SW480 (cell line): ENCODE measurements at regions not wholly inside any gene's neighbourhood (a gene's known extent, or its start where the extent isn't known, plus 50 kb on each side); places are given as distances from the start of the nearest gene placed in this dataset.

Source experiments
- DNase-seq: peaks from one replicate; pipeline ENCODE4 v3.0.0-alpha.2; 2016; ENCODE audit warnings: low spot score

GRCh38 chr4:101593666-101594065 lies 196.9 kb upstream of the BANK1 start:
- no peak for DNase-seq

GRCh38 chr4:101584306-101584705 lies 206.2 kb upstream of the BANK1 start:
- no peak for DNase-seq

GRCh38 chr4:101563126-101563525 lies 215.8 kb upstream of the PPP3CA start:
- DNase-seq, result no peak

- DNase-seq, result no peak
Measured at GRCh38 chr4:101556842-101557241, 209.5 kb upstream of the PPP3CA start.

GRCh38 chr4:101555341-101555880 lies 208.1 kb upstream of the PPP3CA start:
- DNase-seq, result no peak

- DNase-seq, result no peak
Measured at GRCh38 chr4:101540336-101540735, 193.0 kb upstream of the PPP3CA start.

GRCh38 chr4:101528526-101528925 lies 181.2 kb upstream of the PPP3CA start:
- no peak for DNase-seq

GRCh38 chr4:101527188-101527587 lies 179.9 kb upstream of the PPP3CA start:
- DNase-seq, result no peak

GRCh38 chr4:101515566-101515965 lies 168.2 kb upstream of the PPP3CA start:
- no peak for DNase-seq

- no peak for DNase-seq
Measured at GRCh38 chr4:101515099-101515498, 167.8 kb upstream of the PPP3CA start.

GRCh38 chr4:101512416-101512815 lies 165.1 kb upstream of the PPP3CA start:
- no peak for DNase-seq

GRCh38 chr4:101501421-101501820 lies 154.1 kb upstream of the PPP3CA start:
- DNase-seq, result no peak

GRCh38 chr4:101500742-101501141 lies 153.4 kb upstream of the PPP3CA start:
- no peak for DNase-seq

- no peak for DNase-seq
Measured at GRCh38 chr4:101475246-101475645, 127.9 kb upstream of the PPP3CA start.

- no peak for DNase-seq
Measured at GRCh38 chr4:101471201-101471600, 123.9 kb upstream of the PPP3CA start.

- DNase-seq, result no peak
Measured at GRCh38 chr4:101464596-101464995, 117.3 kb upstream of the PPP3CA start.

- DNase-seq, result no peak
Measured at GRCh38 chr4:101458914-101459313, 111.6 kb upstream of the PPP3CA start.

GRCh38 chr4:101458473-101458872 lies 111.1 kb upstream of the PPP3CA start:
- DNase-seq, result no peak

GRCh38 chr4:101451086-101451485 lies 103.8 kb upstream of the PPP3CA start:
- DNase-seq, result no peak

GRCh38 chr4:101441446-101441845 lies 94.1 kb upstream of the PPP3CA start:
- no peak for DNase-seq

GRCh38 chr4:101439926-101440325 lies 92.6 kb upstream of the PPP3CA start:
- no peak for DNase-seq

GRCh38 chr4:101421386-101421785 lies 74.1 kb upstream of the PPP3CA start:
- no peak for DNase-seq

- no peak for DNase-seq
Measured at GRCh38 chr4:101420661-101421060, 73.3 kb upstream of the PPP3CA start.

GRCh38 chr4:101419336-101420135 lies 72.2 kb upstream of the PPP3CA start:
- peak; percentile 24 for DNase-seq
